GM21529 (cell line): ENCODE measurements at regions not wholly inside any gene's neighbourhood (a gene's known extent, or its start where the extent isn't known, plus 50 kb on each side); places are given as distances from the start of the nearest gene placed in this dataset.

ENCODE experiments used
- ATAC-seq: cut with Tn5 transposase; IDR thresholded peaks from one replicate; pipeline ENCODE4 v1.9.1; 2021; ENCODE audit not compliant: unreplicated experiment

DNA sequence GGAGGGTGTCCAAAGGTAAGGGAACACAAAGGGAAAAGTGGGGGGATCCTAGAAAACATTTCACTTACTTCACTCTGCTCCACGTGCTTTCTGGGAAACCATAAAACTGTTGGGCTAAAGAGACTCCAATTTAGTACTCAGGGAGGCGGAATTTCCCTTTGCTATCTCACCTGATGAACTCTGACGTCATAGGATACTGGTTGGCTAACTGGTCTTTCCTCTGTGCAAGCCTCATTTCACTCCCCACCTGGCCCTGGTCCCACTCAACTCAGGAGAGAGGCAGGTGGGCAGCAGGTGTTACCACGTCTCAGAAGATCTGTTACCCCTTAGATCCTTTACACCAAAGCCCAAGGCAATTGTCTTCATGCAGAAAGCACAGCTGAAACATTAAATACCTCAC, 51.8 kb upstream of the PMAIP1 start:
- peak; percentile 34 for ATAC-seq

DNA sequence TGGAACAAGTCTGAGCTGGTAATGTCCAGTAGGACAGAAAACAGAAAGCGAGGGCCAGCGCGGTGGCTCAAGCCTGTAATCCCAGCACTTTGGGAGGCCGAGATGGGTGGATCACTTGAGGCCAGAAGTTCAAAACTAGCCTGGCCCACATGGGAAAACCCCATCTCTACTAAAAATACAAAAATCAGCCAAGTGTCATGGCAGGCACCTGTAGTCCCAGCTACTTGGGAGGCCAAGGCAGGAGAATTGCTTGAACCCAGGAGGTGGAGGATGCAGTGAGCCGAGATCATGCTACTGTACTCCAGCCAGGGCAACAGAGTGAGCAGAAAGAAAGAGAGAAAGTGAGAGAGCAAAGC, 52.3 kb upstream of the PMAIP1 start:
- ATAC-seq, result peak; percentile 16

DNA sequence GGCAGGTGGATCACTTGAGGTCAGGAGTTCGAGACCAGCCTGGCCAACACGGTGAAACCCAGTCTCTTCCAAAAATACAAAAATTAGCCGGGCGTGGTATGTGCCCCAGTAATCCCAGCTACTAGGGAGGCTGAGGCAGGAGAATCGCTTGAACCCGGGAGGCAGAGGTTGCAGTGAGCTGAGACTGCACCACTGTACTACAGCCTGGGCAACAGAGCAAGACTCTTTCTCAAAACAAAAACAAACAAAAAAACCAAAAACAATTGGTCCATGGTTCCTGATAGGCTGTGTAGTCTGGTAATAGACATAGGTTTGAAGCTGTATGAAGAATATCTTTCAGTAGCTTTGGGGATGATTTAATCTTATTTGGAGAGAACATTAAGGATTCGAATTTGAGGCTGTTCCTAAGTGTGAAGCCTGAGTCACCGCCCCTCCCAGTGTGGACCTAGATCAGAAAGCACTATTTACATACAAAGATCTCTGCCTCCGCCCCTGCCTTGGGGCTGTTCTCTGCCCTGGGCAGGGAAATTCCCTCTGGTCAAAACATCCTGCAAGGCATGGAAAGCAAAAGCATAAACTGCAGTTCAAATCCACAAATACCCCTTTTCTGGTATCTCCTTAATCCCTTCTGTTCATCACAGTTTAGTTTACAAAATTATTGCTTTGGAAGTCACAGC, 52.8 kb upstream of the PMAIP1 start:
- peak; percentile 97 for ATAC-seq

- no peak for ATAC-seq
Observed at GRCh38 chr18:59842947-59843346, 56.8 kb upstream of the PMAIP1 start.

DNA sequence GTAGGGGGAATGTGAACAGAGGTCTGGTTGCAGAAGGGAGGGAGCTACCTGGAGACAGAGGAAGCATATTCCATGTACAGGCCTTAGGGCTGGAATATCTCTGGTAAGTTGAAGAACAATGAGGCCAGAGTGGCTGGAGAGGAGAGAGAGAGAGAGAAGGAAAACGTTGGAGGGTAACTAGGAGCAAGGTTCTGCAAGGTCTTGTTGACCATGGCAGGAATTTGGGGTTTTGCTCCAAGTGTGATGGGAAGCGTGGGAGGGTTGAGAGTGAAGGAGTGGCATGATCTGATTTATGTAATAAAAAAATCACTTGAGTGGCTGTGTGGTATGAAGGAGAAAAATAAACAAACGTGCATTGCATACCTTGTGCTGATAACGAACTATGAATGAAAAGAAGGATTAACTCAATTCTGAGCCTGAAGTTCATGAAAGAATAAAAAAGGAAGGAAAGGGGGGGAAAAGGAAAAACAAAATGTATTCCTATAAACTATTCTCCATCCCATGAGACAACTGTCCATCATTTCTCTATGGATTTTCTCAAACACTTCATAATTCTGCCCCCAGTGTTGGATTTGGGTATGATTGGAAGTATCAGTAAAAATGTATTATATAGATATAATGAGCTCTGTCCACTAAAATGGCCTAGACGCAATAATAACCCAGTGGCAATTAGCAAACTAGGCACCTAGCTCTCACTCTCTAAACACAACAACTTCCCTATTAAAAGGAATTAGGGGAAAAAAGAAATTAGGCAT, 59.7 kb upstream of the PMAIP1 start:
- no peak for ATAC-seq

- no peak for ATAC-seq
Observed at GRCh38 chr18:59839246-59839645, 60.5 kb upstream of the PMAIP1 start.

DNA sequence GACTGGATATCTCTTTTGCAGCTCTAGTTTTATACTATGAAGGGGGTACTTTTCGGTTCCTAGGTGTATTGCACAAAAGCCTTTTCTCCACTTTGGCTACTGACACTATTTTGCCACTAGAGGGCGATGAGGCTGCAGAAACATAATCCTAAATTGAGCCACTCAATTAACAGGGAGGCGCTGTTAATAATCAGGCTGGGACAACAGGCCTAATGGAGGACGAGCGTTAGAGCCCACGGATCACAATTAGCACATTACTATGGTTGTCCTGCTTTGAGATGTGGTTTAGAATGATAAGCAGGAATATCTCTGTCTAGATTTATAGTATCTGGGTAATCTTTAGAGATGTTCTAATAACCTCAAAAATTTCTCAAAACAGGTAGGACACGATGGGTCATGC, 62.2 kb upstream of the PMAIP1 start:
- peak; percentile 44 for ATAC-seq

- peak; percentile 65 for ATAC-seq
Observed at GRCh38 chr18:59835605-59836379, 64.0 kb upstream of the PMAIP1 start.

GRCh38 chr18:59834267-59834666, 65.5 kb upstream of the PMAIP1 start:
- ATAC-seq, result peak; percentile 42

DNA sequence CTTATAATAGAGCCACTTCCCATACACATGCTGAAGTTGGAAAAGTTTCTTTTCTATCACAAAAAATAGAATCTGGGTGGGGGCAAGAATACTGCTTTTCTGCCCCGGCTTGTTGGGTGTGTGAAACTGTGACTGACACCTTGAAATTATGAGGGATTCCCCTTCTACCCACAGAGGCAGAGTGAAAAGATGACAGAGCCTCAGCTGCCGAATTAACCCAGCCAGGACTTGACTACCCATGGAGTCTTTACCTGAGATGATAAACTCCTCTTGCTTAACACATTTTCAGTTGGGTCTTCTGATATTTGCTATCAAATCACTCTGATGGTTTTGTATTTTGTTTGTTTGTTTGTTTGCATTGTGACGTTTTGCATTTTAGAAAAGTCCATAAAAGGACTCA, 66.0 kb upstream of the PMAIP1 start:
- ATAC-seq, result peak; percentile 71

- ATAC-seq, result peak; percentile 87
Observed at GRCh38 chr18:59823596-59824195, 76.1 kb upstream of the PMAIP1 start.

GRCh38 chr18:59822612-59823550, 76.9 kb upstream of the PMAIP1 start:
- ATAC-seq, result no peak

GRCh38 chr18:59821983-59822382, 77.8 kb upstream of the PMAIP1 start:
- ATAC-seq, result no peak

DNA sequence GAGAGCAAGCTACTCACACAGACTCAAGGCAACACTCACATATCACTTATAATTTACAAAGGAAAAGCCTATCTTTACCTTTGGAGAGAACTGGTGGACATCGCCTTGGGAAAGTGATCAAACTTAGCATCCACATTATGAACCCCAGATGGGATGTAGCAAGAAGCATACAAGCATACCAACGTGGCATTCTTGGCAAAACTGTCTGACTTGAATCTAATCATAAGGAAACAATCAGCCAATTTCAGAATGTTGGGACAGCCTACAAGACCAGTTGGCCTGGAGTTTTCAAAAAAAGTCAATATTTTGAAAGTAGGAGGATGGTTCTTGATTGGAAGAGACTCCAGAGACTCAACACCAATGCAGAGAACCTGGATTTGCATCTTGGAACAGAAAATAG, 79.1 kb upstream of the PMAIP1 start:
- no peak for ATAC-seq

DNA sequence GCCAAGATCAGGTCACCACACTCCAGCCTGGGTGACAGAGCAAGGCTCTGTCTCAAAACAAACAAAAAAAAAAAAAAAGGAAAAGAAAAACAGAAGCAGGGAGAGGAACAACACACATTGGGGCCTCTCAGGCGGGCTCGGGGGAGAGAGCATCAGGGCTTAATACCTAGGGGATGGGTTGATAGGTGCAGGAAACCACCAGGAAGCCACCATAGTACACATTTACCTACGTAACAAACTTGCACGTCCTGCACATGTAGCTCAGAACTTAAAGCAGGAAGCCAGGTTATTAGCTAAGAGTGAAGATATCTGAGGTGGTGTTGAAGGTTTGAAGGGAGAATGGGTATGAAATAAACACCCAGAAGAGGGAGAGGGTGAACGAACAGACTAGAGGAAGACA, 81.0 kb upstream of the PMAIP1 start:
- ATAC-seq, result no peak

DNA sequence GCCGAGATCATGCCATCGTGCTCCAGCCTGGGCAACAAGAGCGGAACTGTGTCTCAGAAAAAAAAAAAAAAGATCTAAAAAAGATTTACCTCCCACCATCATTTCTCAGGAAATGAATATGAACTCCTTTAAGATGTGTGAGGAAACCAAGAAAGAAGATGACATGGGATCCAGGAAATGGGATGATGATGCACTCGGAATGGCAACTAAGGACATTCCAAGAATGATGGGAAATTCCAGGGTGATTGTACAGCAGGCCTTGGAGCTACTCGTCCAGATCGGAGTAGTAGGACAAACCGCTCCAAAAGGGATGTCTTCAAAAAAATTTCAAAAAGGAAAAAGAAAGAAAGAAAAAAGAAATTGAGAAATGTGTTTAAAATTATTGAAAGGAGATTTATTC, 84.9 kb upstream of the PMAIP1 start:
- no peak for ATAC-seq

GRCh38 chr18:59813942-59814341, 85.9 kb upstream of the PMAIP1 start:
- ATAC-seq, result no peak

DNA sequence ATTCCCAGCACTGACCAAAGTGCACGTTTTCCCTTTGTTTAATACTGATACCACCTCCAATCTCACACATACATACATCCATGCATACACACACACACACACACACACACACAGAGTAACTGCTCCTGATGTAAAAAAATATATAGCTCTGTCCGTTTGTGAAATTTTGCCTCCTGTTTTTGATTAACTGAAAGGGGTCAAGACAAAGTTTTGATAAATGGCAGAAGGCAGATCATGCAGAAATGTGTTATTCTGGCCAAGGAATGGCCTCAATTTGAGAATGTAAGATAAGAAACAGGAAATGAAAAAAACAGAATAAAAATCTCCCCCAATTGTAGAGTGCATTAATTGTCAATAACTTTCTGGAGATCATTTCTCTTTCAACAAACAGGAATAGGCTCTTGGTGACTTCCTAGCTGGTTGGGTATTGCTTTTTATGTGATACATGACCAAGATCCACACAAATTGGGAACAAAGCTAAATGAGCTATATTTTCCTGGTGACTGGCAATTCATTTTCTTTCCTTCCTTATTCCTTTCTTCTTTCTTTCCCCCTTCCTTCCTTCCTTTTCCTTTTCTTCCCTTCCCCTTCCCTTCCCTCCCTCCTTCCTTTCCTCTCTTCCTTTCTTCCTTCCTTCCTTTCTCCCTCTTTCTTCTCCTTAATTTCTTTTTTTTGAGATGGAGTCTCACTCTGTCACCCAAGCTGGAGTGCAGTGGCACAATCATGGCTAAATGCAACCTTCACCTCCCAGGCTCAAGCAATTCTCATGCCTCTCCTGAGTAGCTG, 88.9 kb upstream of the PMAIP1 start:
- no peak for ATAC-seq

DNA sequence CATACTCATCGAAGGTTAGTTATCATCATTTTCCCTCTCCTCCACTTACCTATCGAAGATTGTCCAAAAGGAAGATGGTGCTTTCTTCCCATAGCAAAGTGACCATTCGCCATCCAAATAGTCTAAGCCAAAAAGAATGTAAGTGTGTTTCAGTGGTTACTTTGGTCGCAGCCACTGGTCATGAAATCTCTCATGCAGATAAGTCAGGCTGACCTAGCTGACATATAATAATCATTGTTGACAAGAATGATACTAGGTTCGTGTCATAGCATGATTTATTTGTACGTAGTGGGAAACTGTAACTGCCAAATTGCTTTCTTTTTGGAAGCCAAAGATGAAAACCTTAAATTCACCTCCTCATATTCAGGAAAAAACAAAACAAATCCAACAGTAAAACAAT, 89.6 kb upstream of the PMAIP1 start:
- no peak for ATAC-seq

- ATAC-seq, result peak; percentile 80
Observed at GRCh38 chr18:59802031-59802430, 97.8 kb upstream of the PMAIP1 start.
